Activated CD8-positive, alpha-beta T cell treated with anti-CD3 and anti-CD28 coated beads, Interleukin-2, amount 10 ng/mL, durations not matched to agents 7 days and 5 days (primary cell): ENCODE measurements at regions not wholly inside any gene's neighbourhood (a gene's known extent, or its start where the extent isn't known, plus 50 kb on each side); places are given as distances from the start of the nearest gene placed in this dataset.

ENCODE experiments used
- ATAC-seq: fragments of 150-1000 bp; cut with Tn5 transposase; one replicate; pipeline ENCODE4 v1.10.0; 2021; ENCODE audit warnings: moderate library complexity
- CTCF ChIA-PET: fragments of 350-600 bp; sonication (Branson Sonifier 250); formaldehyde crosslinking; loops from one replicate; lab custom pipeline; 2021; ENCODE audit warnings: antibody characterized with exemption; lab: Charles Lee
- POLR2A ChIA-PET: fragments of 350-600 bp; sonication (Branson Sonifier 250); formaldehyde crosslinking; loops from one replicate; lab custom pipeline; 2021; ENCODE audit warnings: antibody characterized with exemption; lab: Charles Lee
- DNase-seq: peaks from one replicate; pipeline ENCODE4 v3.0.0-alpha.2; 2020
- H3K27ac Mint-ChIP-seq: one replicate; pipeline ENCODE4 v1.8.0; 2021; ENCODE audit warnings: mild to moderate bottlenecking, mixed read lengths
- H3K27me3 Mint-ChIP-seq: one replicate; pipeline ENCODE4 v1.8.0; 2021; ENCODE audit warnings: low read depth, mixed read lengths
- H3K36me3 Mint-ChIP-seq: one replicate; pipeline ENCODE4 v1.8.0; 2021; ENCODE audit warnings: low read depth, mixed read lengths
- H3K4me1 Mint-ChIP-seq: one replicate; pipeline ENCODE4 v1.8.0; 2021; ENCODE audit warnings: low read depth, mixed read lengths
- H3K4me3 Mint-ChIP-seq: one replicate; pipeline ENCODE4 v1.8.0; 2021; ENCODE audit warnings: mild to moderate bottlenecking, mixed read lengths
- H3K9me3 Mint-ChIP-seq: one replicate; pipeline ENCODE4 v1.8.0; 2022; ENCODE audit warnings: mixed read lengths; ENCODE audit not compliant: insufficient read depth

GRCh38 chr2:126990605-126991532, 92.2 kb downstream of the TEX51 start:
- Mint-ChIP-seq H3K36me3 (no peaks in the 10 kb centered on the region), H3K27ac (no peak overlapping the region), H3K4me3 (no peak overlapping the region), H3K27me3 (peaks cover 24% of the 10 kb centered on the region), H3K9me3 (no peaks in the 10 kb centered on the region), H3K4me1 (no peaks in the 10 kb centered on the region)
- POLR2A ChIA-PET, result no interaction called here
- no peak for ATAC-seq
- DNase-seq, result no peak
- CTCF ChIA-PET, result interaction anchor here (0.9 kb wide), 1 partner anchor 19 kb away, joined by 4 read pairs; no protein-coding TSS in a partner anchor

GRCh38 chr2:126994340-126994777, 95.7 kb downstream of the TEX51 start:
- ChIA-PET CTCF (no interaction called here), POLR2A (no interaction called here)
- no peak for ATAC-seq
- H3K4me3 Mint-ChIP-seq, result no peak overlapping the region
- no peaks in the 10 kb centered on the region for H3K36me3 Mint-ChIP-seq
- no peak for DNase-seq
- H3K9me3 Mint-ChIP-seq, result no peaks in the 10 kb centered on the region
- H3K4me1 Mint-ChIP-seq, result no peaks in the 10 kb centered on the region
- H3K27me3 Mint-ChIP-seq, result peaks cover 18% of the 10 kb centered on the region
- no peak overlapping the region for H3K27ac Mint-ChIP-seq

GRCh38 chr2:126995621-126996377, 97.1 kb downstream of the TEX51 start:
- Mint-ChIP-seq H3K9me3 (no peaks in the 10 kb centered on the region), H3K4me3 (no peak overlapping the region), H3K4me1 (no peaks in the 10 kb centered on the region), H3K36me3 (no peaks in the 10 kb centered on the region), H3K27ac (no peak overlapping the region), H3K27me3 (peaks cover 12% of the 10 kb centered on the region)
- CTCF ChIA-PET, result no interaction called here
- POLR2A ChIA-PET, result no interaction called here
- no peak for ATAC-seq
- DNase-seq, result no peak

GRCh38 chr2:126996378-126996699, 97.6 kb downstream of the TEX51 start:
- POLR2A ChIA-PET, result no interaction called here

More at GRCh38 chr2:126996378-126996699, 97.6 kb downstream of the TEX51 start:
- Mint-ChIP-seq H3K9me3 (no peaks in the 10 kb centered on the region), H3K4me1 (no peaks in the 10 kb centered on the region), H3K36me3 (no peaks in the 10 kb centered on the region), H3K4me3 (no peak overlapping the region), H3K27ac (no peak overlapping the region), H3K27me3 (peaks cover 11% of the 10 kb centered on the region)
- DNase-seq (no peak), ATAC-seq (no peak)
- CTCF ChIA-PET, result no interaction called here
